Esophagus (tissue), 2 donors: ENCODE measurements at regions not wholly inside any gene's neighbourhood (a gene's known extent, or its start where the extent isn't known, plus 50 kb on each side); places are given as distances from the start of the nearest gene placed in this dataset.

ENCODE experiments used
- H3K27ac ChIP-seq, 2 donors: one replicate each; pipeline ENCODE4 v1.5.1; 2013; ENCODE audit warnings: low read depth in 2 of 2, mild to moderate bottlenecking in 2 of 2, inconsistent platforms in 1 of 2, low read length in 1 of 2, moderate library complexity in 1 of 2
- H3K27me3 ChIP-seq, 2 donors: one replicate each; pipeline ENCODE4 v1.6.1; 2013; ENCODE audit warnings: low read length in 2 of 2, control low read depth in 1 of 2, mild to moderate bottlenecking in 1 of 2; ENCODE audit not compliant: insufficient read depth in 2 of 2, control insufficient read depth in 1 of 2
- H3K36me3 ChIP-seq, 2 donors: one replicate each; pipeline ENCODE4 v1.6.1; 2013; ENCODE audit warnings: low read length in 1 of 2; ENCODE audit not compliant: control insufficient read depth in 2 of 2, insufficient read depth in 2 of 2
- H3K4me1 ChIP-seq, 2 donors: one replicate each; pipeline ENCODE4 v1.6.1; 2013; ENCODE audit warnings: low read length in 1 of 2; ENCODE audit not compliant: control insufficient read depth in 2 of 2, insufficient read depth in 2 of 2
- H3K4me3 ChIP-seq, 2 donors: one replicate each; pipeline ENCODE4 v1.5.1; 2013; ENCODE audit warnings: low read length in 2 of 2, mild to moderate bottlenecking in 2 of 2, low read depth in 1 of 2, moderate library complexity in 1 of 2
- H3K9me3 ChIP-seq, 2 donors: one replicate each; pipeline ENCODE4 v1.6.1; 2013; ENCODE audit warnings: mild to moderate bottlenecking in 2 of 2, low read depth in 1 of 2, low read length in 1 of 2, moderate library complexity in 1 of 2; ENCODE audit not compliant: control insufficient read depth in 2 of 2, insufficient read depth in 1 of 2
- WGBS, 2 donors: extraction: QIAGEN DNeasy Blood & Tissue Kit; methylation state at CpG; one replicate each; pipeline ENCODE4 v1.1.7; 2013; 5-methylcytosine and 5-hydroxymethylcytosine counted together
- donor health status: healthy with polysubstance abuse.
- donor health status: Bipolar disorder and iron deficiency.

DNA sequence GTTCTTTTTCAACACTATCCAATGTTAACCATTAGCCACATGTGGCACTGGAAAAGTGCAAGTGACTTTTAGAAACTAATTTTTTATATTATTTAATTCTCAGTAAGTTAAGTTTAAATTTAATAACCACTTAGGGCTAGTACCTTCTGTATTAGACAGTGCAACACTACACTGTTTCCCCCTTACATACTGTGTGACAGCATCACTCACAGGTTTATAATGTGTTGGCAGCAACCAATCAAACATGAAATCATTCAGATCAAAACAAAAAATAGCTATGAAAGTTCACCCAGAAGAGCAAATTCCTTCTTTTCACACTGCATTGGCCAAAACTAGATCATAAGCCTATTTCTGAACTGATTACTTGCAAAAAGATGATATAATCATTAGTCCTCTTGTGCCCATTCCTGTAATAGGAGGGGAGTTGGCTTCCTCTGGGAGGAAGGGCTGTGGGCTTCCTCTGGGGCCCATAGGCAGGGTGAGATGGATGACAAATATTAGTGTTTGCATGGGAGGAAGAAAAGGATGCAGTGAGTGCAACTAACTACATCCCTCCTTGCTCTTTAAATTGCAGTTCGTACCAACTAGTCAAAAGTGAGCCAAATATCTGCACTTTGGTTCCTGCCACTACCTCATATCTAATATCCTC is 708.1 kb upstream of the RGMB start:
- Histone ChIP-seq H3K27me3 (no peaks in the 10 kb centered on the region), H3K9me3 (no peaks in the 10 kb centered on the region), H3K27ac (no peak overlapping the region), H3K4me3 (no peak overlapping the region), H3K4me1 (no peaks in the 10 kb centered on the region), H3K36me3 (no peaks in the 10 kb centered on the region)
- WGBS, 2 donors = 48 to 61% methylated on average over 1 of the region's 1 CpG

DNA sequence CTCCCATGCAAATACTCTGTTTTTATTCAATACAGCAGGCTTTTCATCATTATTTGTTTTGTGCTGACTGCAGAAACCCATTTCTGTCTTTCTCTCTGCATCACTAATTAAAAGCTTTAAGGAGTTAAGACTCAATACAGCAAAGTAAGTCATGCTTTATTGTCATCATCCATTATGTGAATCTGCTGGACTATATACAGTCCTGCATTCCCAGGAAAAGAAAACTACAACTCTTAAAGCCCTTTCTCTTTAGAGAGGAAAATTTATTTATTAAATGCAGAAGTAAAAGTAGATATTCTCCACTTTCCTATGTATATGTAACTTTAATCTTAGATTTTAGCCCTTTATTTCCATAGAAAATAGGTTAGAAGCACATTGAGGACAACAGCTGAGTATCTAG is 706.6 kb upstream of the RGMB start:
- H3K27ac ChIP-seq = no peak overlapping the region
- H3K4me1 ChIP-seq = no peaks in the 10 kb centered on the region
- H3K4me3 ChIP-seq = no peak overlapping the region

DNA sequence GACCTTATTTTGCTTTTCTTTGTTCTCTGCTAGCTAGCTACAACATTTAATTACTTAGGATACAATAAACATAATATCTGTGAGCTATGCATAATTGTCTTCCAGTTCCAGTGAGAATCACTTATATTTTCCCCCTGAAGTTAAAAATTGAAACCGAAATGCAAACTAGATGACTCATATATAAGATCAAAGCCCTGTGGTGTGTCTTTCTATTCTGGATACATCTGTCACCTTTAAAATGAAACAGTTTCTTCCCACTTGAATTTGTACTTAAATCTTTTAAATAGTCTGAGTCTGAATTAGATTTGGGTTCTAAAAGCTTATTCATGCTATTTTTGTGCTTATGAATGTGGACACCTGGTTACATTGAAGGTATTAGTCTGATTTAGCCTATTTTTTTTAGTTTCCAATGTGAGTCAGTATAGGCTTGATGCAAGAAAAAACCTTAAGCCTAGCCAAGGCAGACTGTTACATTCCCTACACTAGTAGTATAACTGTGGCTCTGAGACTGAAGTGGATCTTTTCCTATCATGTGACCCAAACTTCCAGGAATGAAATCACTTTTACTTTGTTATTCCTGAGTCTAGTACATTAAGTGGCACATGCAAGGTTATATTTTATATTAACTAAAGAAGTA is 703.5 kb upstream of the RGMB start:
- Histone ChIP-seq H3K27ac (no peak overlapping the region), H3K4me3 (no peak overlapping the region), H3K36me3 (no peaks in the 10 kb centered on the region), H3K27me3 (no peaks in the 10 kb centered on the region), H3K4me1 (no peaks in the 10 kb centered on the region), H3K9me3 (no peaks in the 10 kb centered on the region)
- WGBS, 2 donors = 38 to 84% methylated on average over 1 of the region's 1 CpG

More for the DNA sequence above, 706.6 kb upstream of the RGMB start:
- H3K27me3 ChIP-seq = no peaks in the 10 kb centered on the region
- no peaks in the 10 kb centered on the region for H3K9me3 ChIP-seq
- H3K36me3 ChIP-seq = no peaks in the 10 kb centered on the region

DNA sequence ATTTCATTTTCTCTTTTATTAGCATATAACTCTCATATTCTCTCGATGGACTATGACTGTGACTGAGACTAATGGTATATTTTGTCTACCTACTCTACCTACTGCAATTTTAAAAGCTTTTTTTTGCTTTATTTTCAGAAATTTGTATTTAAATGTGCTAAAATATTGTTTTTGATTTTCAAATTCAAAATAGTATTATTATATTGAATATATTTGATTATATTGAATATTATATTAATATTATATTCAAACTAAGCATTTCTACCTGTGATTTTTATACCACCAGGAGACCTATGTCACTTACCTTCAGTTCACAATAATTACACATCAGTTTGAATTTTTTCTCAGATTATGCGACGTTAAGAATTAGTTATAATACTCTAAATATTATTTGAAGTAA is 700.5 kb upstream of the RGMB start:
- Histone ChIP-seq H3K4me3 (no peak overlapping the region), H3K4me1 (no peaks in the 10 kb centered on the region), H3K27me3 (no peaks in the 10 kb centered on the region), H3K36me3 (no peaks in the 10 kb centered on the region), H3K9me3 (no peaks in the 10 kb centered on the region), H3K27ac (no peak overlapping the region)
- WGBS, 2 donors = 88 to 89% methylated on average over 3 of the region's 3 CpGs

DNA sequence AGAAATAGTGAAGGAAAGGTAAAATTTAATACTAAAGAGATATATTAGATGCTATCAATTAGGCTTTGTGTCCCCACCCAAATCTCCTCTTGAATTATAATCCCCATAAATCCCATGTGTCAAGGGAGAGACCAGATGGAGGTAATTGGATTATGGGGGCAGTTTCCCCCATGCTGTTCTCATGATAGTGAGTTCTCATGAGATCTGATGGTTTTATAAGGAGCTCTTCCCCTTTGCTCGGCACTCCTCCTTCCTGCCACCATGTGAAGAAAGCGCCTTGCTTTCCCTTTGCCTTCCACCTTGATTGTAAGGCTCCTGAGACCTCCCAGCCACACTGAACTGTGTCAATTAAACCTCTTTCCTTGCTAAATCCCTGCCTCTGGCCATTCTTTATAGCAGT is 697.0 kb upstream of the RGMB start:
- H3K36me3 ChIP-seq = no peaks in the 10 kb centered on the region

DNA sequence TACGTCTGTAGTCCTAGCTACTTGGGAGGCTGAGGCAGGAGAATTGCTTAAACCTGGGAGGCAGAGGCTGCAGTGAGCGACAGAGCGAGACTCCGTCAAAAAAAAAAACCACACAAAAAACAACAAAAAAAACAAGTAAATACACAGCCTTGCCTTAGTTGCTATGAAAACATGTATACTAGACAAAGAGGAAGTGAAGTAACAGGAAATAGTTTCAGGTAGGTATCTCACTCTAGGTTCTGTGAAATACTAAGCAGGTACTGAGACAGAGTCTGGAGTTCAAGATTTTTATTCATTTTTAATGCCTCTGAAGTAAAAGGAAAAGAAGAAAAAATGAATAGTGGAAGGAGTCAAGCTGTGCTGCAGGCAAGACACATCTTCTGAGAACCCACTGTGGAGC is 687.9 kb upstream of the RGMB start:
- H3K27ac ChIP-seq = no peak overlapping the region
- no peak overlapping the region for H3K4me3 ChIP-seq
- H3K9me3 ChIP-seq = no peaks in the 10 kb centered on the region
- 96 to 98% methylated on average over 4 of the region's 4 CpGs for WGBS, 2 donors
- H3K27me3 ChIP-seq = no peaks in the 10 kb centered on the region
- H3K36me3 ChIP-seq = no peaks in the 10 kb centered on the region
- H3K4me1 ChIP-seq = no peaks in the 10 kb centered on the region

More for the DNA sequence above, 697.0 kb upstream of the RGMB start:
- no peak overlapping the region for H3K27ac ChIP-seq
- H3K4me3 ChIP-seq = no peak overlapping the region
- no peaks in the 10 kb centered on the region for H3K9me3 ChIP-seq
- WGBS, 2 donors = 88 to 95% methylated on average over 2 of the region's 2 CpGs
- no peaks in the 10 kb centered on the region for H3K27me3 ChIP-seq
- no peaks in the 10 kb centered on the region for H3K4me1 ChIP-seq

DNA sequence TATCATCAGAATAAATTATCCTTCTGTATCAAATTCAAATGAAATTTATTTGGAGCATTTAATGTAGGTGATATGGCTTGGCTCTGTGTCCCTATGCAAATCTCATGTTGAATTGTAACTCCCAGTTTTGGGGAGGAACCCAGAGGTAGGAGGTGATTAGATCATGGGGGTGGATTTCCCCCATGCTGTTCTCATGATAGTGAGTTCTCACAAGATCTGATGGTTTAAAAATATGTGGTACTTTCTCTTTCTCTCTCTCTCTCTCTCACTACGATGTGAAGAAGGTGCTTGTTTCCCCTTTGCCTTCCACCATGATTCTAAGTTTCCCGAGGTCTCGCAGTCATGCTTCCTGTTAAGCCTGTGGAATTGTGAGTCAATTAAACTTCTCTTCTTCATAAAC is 678.4 kb upstream of the RGMB start:
- no peaks in the 10 kb centered on the region for H3K9me3 ChIP-seq
- no peaks in the 10 kb centered on the region for H3K4me1 ChIP-seq
- H3K36me3 ChIP-seq = no peaks in the 10 kb centered on the region
- H3K4me3 ChIP-seq = no peak overlapping the region
- WGBS, 2 donors = 50 to 77% methylated on average over 3 of the region's 3 CpGs
- no peak overlapping the region for H3K27ac ChIP-seq
- H3K27me3 ChIP-seq = no peaks in the 10 kb centered on the region

DNA sequence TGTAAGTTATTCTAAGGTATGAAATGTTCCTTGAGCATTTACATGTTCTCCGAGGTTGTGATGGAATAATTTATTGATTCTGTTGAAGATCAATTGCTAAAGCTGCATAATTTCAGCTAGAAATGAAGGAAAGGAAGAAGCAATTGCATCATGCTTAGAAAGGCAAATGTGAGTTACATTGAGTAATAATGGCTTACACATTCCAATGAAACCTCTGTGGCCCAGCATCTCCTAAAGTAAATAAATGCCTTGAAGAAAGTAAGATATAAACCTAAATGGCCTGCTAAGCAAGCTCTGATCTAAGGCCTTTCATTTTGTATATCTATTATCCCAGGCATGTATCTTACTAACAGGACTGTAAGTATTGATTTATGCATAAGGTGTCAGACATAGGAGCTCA is 677.3 kb upstream of the RGMB start:
- no peak overlapping the region for H3K27ac ChIP-seq
- no peaks in the 10 kb centered on the region for H3K4me1 ChIP-seq
- H3K4me3 ChIP-seq = no peak overlapping the region
- WGBS, 2 donors = 60 to 69% methylated on average over 1 of the region's 1 CpG
- H3K27me3 ChIP-seq = no peaks in the 10 kb centered on the region
- H3K36me3 ChIP-seq = no peaks in the 10 kb centered on the region
- H3K9me3 ChIP-seq = no peaks in the 10 kb centered on the region

DNA sequence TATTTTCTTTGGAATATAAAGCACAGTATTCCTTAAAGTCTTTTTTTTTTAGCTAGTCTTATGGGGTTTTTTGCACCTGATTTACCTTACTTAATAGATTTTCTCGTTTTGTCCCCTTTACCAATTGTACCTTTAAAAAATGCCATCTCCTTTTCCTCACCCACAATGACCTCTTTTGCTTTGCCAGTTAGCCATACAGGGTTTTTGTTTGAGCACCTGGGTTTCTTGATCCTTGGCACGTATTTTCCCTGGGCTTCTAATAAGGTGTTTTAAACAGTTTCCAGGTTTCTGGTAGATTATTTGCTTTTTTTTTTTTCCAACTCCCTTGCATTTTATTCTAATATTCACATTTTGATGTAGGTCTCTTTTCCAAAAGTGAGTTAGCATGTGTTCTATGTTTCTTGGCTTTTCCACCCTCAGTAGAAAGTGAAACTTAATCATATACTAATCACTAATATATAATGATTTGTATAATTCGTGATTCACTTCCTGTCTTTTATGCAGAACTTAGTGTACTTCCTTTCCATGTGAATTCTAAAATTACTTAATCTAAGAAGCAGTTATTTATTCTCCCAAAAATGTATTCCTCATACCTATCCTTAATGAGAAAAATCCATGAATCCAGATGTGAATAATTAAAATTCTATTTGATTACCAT is 673.9 kb upstream of the RGMB start:
- WGBS, 2 donors = 40 to 42% methylated on average over 3 of the region's 3 CpGs

DNA sequence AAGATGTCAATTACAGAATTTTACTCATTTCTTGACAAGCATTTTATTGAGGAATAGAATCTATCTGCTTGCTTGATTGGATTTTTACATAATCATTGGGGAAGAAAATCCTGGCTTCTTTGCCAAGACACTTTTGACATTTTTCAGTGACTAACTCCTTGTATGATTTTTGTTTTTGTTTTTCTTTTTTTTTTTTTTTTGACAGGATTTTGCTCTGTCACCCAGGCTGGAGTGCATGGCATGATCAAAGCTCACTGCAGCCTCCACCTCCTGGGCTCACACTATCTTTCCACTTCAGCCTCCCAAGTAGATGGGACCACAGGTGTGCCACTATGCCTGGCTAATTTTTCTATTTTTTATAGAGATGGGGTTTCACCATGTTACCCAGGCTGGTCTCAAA is 672.3 kb upstream of the RGMB start:
- Histone ChIP-seq H3K27me3 (no peaks in the 10 kb centered on the region), H3K27ac (no peak overlapping the region), H3K4me1 (no peaks in the 10 kb centered on the region), H3K36me3 (no peaks in the 10 kb centered on the region), H3K9me3 (no peaks in the 10 kb centered on the region), H3K4me3 (no peak overlapping the region)

More for the DNA sequence above, 673.9 kb upstream of the RGMB start:
- Histone ChIP-seq H3K9me3 (no peaks in the 10 kb centered on the region), H3K4me3 (no peak overlapping the region), H3K4me1 (no peaks in the 10 kb centered on the region), H3K36me3 (no peaks in the 10 kb centered on the region), H3K27me3 (no peaks in the 10 kb centered on the region), H3K27ac (no peak overlapping the region)
